ELF-1 (cell line): ENCODE measurements at regions not wholly inside any gene's neighbourhood (a gene's known extent, or its start where the extent isn't known, plus 50 kb on each side); places are given as distances from the start of the nearest gene placed in this dataset.

Experiments
- DNase-seq: peaks from one replicate; pipeline ENCODE4 v3.0.0-alpha.2; 2016; ENCODE audit warnings: low read depth, low spot score

- no peak for DNase-seq
Measured at GRCh38 chr4:8796096-8796495, 75.5 kb downstream of the HMX1 start.

GRCh38 chr4:8795140-8795539 lies 76.5 kb downstream of the HMX1 start:
- DNase-seq: no peak

GRCh38 chr4:8794491-8794890 lies 77.1 kb downstream of the HMX1 start:
- DNase-seq: no peak

- no peak for DNase-seq
Measured at GRCh38 chr4:8793571-8794160, 78.0 kb downstream of the HMX1 start.

DNA sequence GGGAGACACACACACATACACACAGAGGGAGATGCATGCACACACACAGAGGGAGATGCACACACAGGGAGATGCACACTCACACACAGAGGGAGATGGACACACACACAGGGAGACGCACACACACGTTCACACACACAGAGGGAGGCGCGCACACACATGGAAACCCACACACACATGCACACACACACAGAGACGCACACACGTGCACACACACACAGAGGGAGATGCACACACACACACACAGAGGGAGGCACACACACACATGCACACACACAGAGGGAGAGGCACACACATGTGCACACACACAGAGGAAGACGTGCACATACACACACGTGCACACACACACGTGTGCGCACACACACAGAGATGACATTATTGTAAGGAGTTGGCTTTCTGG lies 79.1 kb downstream of the HMX1 start:
- no peak for DNase-seq

DNA sequence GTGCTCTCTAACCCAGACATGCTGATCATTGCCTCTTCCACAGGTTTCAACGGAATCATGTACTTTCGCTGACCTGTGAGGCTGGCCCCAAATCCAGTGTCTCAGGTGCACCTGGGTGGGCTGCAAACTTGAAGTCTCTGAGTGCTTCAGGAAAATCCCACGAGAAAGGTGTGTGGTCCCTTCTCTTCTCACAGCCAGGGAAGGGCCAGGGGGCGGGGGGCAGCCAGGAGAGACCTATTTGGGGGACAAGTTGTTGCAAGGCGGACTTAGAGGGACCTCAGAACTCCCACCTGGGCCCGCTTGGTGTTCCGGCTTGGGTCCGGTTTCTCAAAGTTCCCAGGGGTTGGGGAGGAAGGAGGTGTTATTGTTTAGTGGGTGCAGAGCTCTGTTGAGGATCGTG lies 80.0 kb downstream of the HMX1 start:
- DNase-seq: no peak

DNA sequence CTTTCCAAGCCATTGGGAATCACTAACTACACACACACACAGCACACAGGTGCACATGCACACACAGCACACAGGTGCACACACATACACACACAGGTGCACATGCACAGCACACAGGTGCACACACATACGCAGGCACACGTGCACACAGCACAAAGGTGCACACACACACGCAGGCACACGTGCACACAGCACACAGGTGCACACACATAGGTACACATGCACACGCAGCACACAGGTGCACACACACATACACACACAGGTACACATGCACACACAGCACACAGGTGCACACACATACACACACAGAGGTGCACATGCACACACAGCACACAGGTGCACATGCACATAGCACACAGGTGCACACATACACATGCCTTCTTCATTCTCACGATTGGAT lies 80.9 kb downstream of the HMX1 start:
- DNase-seq: no peak

- DNase-seq: no peak
Measured at GRCh38 chr4:8788174-8788573, 83.5 kb downstream of the HMX1 start.

DNA sequence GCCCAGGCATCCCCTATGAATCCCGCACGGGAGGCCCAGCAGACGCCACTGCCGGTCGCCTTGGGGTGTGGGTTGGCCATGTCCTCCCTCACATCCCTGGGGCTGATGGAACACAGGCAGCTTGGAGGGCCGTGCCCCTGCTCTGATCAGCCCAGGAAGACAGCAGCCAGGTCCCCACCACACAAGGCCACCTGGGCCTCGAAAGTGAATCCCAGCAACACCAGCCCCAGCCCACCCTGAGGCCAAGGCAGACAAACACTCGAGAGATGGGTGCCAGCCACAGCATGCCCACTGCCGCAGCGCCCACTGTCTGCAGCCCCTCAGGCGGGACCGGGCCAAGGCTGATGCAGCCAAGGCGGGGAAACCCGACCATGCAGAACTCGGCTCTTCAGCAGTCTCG lies 85.5 kb downstream of the HMX1 start:
- no peak for DNase-seq

GRCh38 chr4:8785656-8786142 lies 85.9 kb downstream of the HMX1 start:
- DNase-seq: peak; percentile 57

DNA sequence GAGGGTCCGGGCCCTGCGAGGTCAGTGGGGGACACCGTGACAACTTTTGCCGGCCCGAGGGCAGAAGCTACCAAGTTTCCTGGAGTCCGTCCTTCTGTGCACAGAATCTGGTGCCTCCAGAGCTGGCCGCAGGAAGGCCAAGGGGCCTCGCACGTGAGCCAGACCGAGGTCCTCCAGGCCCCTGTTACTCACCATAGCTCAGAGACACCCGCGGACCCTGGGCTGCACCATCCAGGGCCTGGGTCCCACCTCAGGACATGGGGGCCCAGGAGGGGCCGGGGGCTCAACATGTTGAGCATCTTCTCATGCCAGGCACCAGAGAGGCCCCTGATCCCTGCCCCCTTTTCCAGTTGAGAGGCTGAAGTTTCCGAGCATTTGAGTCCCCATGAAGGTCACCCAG lies 87.9 kb downstream of the HMX1 start:
- DNase-seq: no peak

DNA sequence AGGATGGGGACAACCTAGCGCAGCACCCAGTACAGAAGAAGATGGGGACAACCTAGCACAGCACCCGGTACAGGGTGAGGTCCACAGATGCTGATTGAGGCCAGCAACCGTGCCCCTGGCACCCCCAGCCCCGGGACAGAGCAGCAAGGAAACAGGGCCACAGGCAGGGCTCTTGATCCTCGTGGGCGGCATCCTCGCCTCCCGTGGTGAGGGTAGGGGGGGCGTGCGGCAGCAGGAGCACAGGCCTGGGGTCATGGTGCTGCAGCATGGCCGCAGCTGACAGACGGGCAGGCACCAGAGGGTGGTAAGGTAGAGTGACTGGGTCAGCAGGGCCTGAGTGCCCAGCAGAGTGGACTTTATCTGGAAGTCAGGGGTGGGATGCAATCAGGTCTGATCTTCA lies 89.5 kb downstream of the HMX1 start:
- no peak for DNase-seq

DNA sequence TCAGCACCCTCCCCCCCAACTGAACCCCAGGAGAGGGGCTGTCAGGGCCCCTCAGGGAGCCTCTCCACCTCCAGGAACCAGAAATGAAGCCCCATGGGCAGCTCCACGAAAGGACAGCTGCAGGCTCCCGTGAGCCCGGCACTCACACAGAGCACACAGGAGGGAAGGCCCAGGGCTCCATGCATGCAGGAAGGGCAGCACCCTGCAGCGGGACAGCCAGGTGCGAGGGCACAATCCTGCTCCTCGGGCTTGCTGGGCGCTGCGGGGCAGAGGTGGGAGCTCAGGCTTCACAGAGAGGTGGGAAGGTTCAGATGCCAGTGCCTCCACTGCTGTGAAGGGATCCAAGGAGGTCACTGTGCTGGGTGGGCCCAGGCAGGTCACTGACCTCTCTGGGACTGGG lies 90.0 kb downstream of the HMX1 start:
- DNase-seq: no peak

DNA sequence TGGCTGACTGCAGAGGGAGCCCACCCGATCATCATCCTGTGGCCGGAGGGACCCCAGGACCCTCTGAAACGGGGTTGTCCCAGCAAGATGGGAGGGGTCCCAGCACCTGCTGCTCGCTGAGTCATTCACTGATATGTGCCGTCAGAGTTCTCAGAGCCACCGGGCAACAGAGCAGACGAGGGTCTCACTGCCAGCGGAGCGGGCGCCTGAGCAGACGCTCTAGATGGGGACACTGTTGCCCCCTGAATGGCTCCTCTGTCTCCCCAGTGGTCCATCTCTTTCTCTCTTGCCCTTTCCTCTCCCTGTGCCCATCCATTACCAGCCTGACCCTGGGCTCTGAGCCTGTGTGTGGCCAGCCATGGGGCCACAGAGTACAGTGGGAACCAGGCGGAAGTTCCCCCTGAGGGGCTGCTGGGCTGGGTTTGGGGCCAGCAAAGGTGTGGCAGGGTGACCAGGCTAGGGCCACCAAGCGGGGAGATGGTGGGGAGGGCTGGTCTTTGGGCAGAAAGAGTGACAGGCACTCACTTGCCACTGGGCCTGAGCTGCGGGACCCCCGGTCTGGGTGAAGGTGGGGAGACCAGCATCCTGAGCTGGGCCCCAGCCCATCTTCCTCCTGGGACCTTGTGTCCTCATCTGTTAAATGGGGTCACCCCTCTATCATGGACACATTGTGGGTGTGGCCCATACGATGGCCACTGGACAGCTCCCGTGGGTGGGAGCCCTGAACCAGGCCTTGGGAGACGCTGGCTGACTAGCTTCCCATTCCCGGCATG lies 90.9 kb downstream of the HMX1 start:
- no peak for DNase-seq

DNA sequence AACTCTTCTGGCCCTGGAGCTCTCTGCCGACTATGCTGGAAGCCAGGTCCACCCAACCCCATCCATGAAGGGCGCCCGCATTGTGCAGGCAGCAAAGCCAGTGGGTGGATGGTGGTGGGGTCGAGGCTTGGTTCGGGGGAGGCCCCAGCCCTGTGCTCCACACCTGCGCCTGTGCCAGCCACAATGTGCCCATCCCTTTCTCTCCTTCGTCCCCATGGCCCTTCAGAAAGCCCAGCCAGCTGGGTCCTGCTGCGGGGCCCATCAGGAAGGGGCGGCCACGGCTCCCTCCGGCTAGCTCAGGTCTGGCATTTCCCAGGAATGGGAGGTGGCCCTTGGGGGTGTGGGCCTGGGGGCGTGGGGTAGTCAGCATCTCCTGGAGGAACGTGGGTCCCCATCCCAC lies 91.6 kb downstream of the HMX1 start:
- DNase-seq: no peak

GRCh38 chr4:8779490-8779932 lies 92.1 kb downstream of the HMX1 start:
- no peak for DNase-seq

GRCh38 chr4:8778760-8779159 lies 92.9 kb downstream of the HMX1 start:
- no peak for DNase-seq

DNA sequence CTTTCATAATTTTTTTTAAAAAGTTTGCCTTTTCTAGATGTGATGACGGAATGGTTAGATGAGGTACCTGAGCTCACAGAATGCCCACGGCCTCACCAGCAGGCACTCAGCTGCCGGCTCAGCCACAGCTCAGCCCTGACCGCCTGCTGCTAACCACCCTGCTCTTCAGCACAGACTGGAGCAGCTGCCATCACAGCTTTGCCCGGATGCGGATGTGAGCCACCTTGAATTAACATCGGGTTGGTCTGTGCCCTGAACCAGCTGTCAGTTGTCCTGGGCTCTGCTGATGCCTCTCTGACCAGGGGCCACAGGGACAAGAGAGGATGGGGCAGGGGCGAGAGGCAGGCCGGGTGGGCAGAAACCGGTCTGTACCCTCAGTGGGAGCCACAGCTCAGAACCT lies 93.3 kb downstream of the HMX1 start:
- DNase-seq: no peak

- peak; percentile 11 for DNase-seq
Measured at GRCh38 chr4:8777320-8778196, 94.1 kb downstream of the HMX1 start.

DNA sequence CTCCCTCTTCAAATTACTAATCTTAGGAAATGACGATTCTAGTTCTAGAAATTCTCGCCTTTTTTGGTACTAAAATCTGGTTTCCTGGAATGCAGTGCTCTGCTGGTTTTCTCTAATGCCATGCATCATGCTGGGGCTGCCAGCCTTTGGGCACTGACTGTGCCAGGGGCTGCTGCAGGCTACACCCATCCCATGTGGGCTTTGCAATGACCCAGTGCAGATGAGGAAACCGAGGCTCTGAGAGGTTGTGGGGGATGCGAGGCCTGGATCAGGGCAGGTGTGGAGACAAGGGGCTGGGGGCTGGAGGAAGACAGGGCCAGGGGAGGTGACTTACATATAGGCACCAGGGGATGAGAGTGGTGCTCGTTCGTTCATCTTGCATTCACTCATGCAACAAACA lies 95.3 kb downstream of the HMX1 start:
- DNase-seq: no peak

DNA sequence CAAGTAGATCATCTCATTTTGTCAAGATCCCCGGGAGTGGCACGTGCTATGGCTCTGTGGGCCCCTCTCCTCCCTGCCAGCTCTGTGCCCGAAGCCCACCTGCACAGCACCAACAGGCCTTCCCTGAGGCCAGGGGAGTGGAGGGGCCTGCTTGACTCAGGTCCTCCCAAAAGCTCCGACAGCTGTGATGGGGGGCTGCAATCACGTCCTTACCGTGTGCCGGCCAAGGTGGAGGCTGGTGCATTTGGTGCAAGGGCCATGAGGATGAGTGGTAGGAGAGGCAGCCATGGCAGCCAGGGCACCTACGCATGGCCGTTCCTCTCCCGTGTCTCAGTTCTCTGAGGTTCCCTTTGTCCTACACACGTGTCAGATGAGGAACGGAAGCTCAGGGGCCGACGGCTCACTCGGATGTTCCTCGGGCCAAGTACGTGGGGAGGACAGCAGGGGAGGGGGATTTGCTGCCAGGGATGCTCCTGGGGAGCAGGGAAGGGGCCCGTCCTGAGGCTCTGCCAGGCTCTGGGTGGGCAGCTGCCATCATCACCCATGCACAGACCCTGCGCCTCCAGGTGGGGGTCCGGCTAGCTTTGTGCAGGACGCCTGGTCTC lies 95.8 kb downstream of the HMX1 start:
- DNase-seq: no peak

DNA sequence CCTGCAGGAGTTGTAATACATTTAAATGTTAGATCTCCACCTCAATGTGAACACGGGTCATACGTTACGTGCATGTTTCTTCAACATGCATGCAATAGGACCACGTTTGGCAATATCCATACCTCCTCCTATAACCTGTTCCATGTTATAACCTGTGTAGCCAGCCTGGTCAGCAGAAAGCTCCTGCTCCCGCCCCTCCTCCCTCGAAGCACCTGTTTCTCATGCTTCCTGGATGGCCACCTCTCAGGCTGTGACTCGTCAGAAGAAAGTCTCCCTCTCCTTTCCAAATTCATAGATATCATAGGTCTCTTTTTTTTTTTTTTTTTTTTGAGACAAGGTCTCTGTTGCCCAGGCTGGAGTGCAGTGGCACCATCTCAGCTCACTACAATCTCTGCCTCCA lies 96.5 kb downstream of the HMX1 start:
- DNase-seq: no peak
